HepG2 (cell line): ENCODE measurements at regions not wholly inside any gene's neighbourhood (a gene's known extent, or its start where the extent isn't known, plus 50 kb on each side); places are given as distances from the start of the nearest gene placed in this dataset.

Experiments used
- ATAC-seq: fragments of 200-7000 bp; cut with Tn5 transposase; 3 replicates; pipeline ENCODE4 v1.9.1; 2020; ENCODE audit warnings: mild to moderate bottlenecking, moderate library complexity
- BruUV-seq: library from RNA; stranded (reverse); fragments of 400-500 nt; replicated peaks from 2 replicates; lab custom pipeline; 2021; lab: Mats Ljungman, UMichigan
- CTCF ChIA-PET: fragments of 300-600 bp; formaldehyde crosslinking; extraction: SDS; loops from one replicate; lab custom pipeline; 2021; ENCODE audit warnings: low total read pairs, inconsistent platforms, low intra/inter-chr PET ratio; lab: Yijun Ruan, JAX
- POLR2A ChIA-PET: fragments of 350-600 bp; sonication (Branson Sonifier 250); formaldehyde crosslinking; loops from one replicate; lab custom pipeline; 2020; ENCODE audit warnings: antibody characterized with exemption, inconsistent platforms; lab: Yijun Ruan, JAX
- DNase-seq: peaks from one replicate; pipeline ENCODE4 v3.0.0-alpha.2; 2015; ENCODE audit warnings: low spot score
- FAIRE-seq: peaks from 3 replicates; lab custom pipeline; 2011; peaks lifted over from hg19 to GRCh38; lab: Jason Lieb, UNC
- H2AFZ ChIP-seq: one replicate; pipeline ENCODE4 v1.6.1; 2011; ENCODE audit warnings: low read length, inconsistent platforms
- H3K27ac ChIP-seq: fragments of 300-600 bp; 3 replicates; pipeline ENCODE4 v1.8.0; 2011; ENCODE audit warnings: mixed run types, mild to moderate bottlenecking, mixed read lengths, low read length, inconsistent platforms; ENCODE audit not compliant: insufficient read depth; ENCODE audit errors: extremely low read length
- H3K27me3 ChIP-seq, 2 experiments: fragments of 200-600 bp in 1 of 2; 2 replicates in 1 of 2; 3 replicates in 1 of 2; pipeline versions ENCODE4 v1.6.0 to v1.8.0; 2011; ENCODE audit warnings: low read length in 2 of 2, mild to moderate bottlenecking in 2 of 2, moderate library complexity in 2 of 2, inconsistent platforms in 1 of 2; ENCODE audit not compliant: insufficient read depth in 2 of 2, control insufficient read depth in 1 of 2
- H3K36me3 ChIP-seq, 2 experiments: fragments of 200-600 bp in 1 of 2; replicated peaks in 1 of 2; 2 replicates in 1 of 2; 3 replicates in 1 of 2; pipeline versions ENCODE4 v1.5.1 to v1.8.0; 2011; ENCODE audit warnings: low read length in 2 of 2, inconsistent platforms in 1 of 2; ENCODE audit not compliant: insufficient read depth in 2 of 2, control insufficient read depth in 1 of 2
- H3K4me1 ChIP-seq: 2 replicates; pipeline ENCODE4 v1.5.1; 2012; ENCODE audit warnings: low read length, inconsistent platforms; ENCODE audit not compliant: insufficient read depth
- H3K4me2 ChIP-seq: 2 replicates; pipeline ENCODE4 v1.6.0; 2011; ENCODE audit warnings: low read depth, low read length, inconsistent platforms
- H3K4me3 ChIP-seq, 3 experiments: fragments of 200-600 bp in 1 of 3; sonication (generic), shearing (Covaris generic) in 1 of 3; replicated peaks in 1 of 3; 2 replicates each; pipeline ENCODE4 v1.5.1; 2011 to 2016; ENCODE audit warnings: low read length in 3 of 3, inconsistent platforms in 2 of 3, low read depth in 2 of 3, mild to moderate bottlenecking in 2 of 3, control low read depth in 1 of 3, mixed read lengths in 1 of 3; ENCODE audit not compliant: insufficient read depth in 1 of 3
- H3K79me2 ChIP-seq: one replicate; pipeline ENCODE4 v1.6.1; 2011; ENCODE audit warnings: low read length, inconsistent platforms; ENCODE audit not compliant: insufficient read depth
- H3K9ac ChIP-seq: 2 replicates; pipeline ENCODE4 v1.6.0; 2011; ENCODE audit warnings: mild to moderate bottlenecking, low read depth, low read length, inconsistent platforms; ENCODE audit not compliant: insufficient read depth
- H3K9me3 ChIP-seq: 2 replicates; pipeline ENCODE4 v1.5.1; 2012; ENCODE audit warnings: mild to moderate bottlenecking, low read length
- H4K20me1 ChIP-seq: 2 replicates; pipeline ENCODE4 v1.6.0; 2011; ENCODE audit warnings: inconsistent platforms, mild to moderate bottlenecking, low read length, moderate library complexity; ENCODE audit not compliant: insufficient read depth
- CC2D1A ChIP-seq: sonication (generic); formaldehyde crosslinking; IDR thresholded peaks from 2 replicates; pipeline ENCODE4 v1.8.1; 2023; ENCODE audit warnings: mild to moderate bottlenecking, missing genetic modification reagents
- HDAC2 ChIP-seq: sonication (generic); formaldehyde crosslinking; IDR thresholded peaks from 2 replicates; pipeline ENCODE4 v1.4.0; 2020; ENCODE audit warnings: missing genetic modification reagents
- HNF4G ChIP-seq, 2 experiments: sonication (generic) in 1 of 2; formaldehyde crosslinking in 1 of 2; IDR thresholded peaks; 2 replicates each; pipeline versions ENCODE4 v1.4.0 to v1.6.1; 2011 to 2020; ENCODE audit warnings: borderline replicate concordance in 2 of 2, low read depth in 2 of 2, mild to moderate bottlenecking in 2 of 2, low read length in 1 of 2, missing genetic modification reagents in 1 of 2, moderate library complexity in 1 of 2
- IKZF5 ChIP-seq: IDR thresholded peaks from 2 replicates; pipeline ENCODE4 v1.6.1; 2018; ENCODE audit warnings: missing genetic modification reagents, mild to moderate bottlenecking, missing compliant biosample characterization
- TGIF2 ChIP-seq: IDR thresholded peaks from 2 replicates; pipeline ENCODE4 v1.6.1; 2016; ENCODE audit warnings: control low read depth, missing compliant biosample characterization
- ZKSCAN1 ChIP-seq: fragments of 150-350 bp; IDR thresholded peaks from 2 replicates; pipeline ENCODE4 v1.6.1; 2014; ENCODE audit warnings: low read length
- ZNF343 ChIP-seq: sonication (generic); formaldehyde crosslinking; IDR thresholded peaks from 2 replicates; pipeline ENCODE4 v1.4.0; 2020; ENCODE audit warnings: mild to moderate bottlenecking, missing genetic modification reagents
- ZNF552 ChIP-seq: sonication (generic); formaldehyde crosslinking; IDR thresholded peaks from 2 replicates; pipeline ENCODE4 v1.9.0; 2022; ENCODE audit warnings: missing genetic modification reagents, mild to moderate bottlenecking, borderline replicate concordance
- ZNF646 ChIP-seq: sonication (generic); formaldehyde crosslinking; IDR thresholded peaks from 2 replicates; pipeline ENCODE4 v1.9.0; 2021; ENCODE audit warnings: mild to moderate bottlenecking, missing genetic modification reagents
- WGBS: methylation state at CpG from one replicate; pipeline ENCODE4 v1.1.6; 2017; ENCODE audit warnings: low lambda C conversion rate; 5-methylcytosine and 5-hydroxymethylcytosine counted together
- in situ Hi-C: cut with HindIII; loops from 2 replicates; pipeline ENCODE4 v1.10.0; 2017; ENCODE audit warnings: low pct_unique_long_range_greater_than_20kb; ENCODE audit not compliant: extremely low pct_ligation_motif_present
- intact Hi-C: fragments of 100-400 bp; cut with micrococcal nuclease; formaldehyde crosslinking; loops from one replicate; pipeline ENCODE4 v1.10.0; 2022; ENCODE audit not compliant: unreplicated experiment
- TF ChIP-seq, protein P1 (sequence below): sonication (generic); formaldehyde crosslinking; IDR thresholded peaks from 2 replicates; pipeline ENCODE4 v1.4.0; 2020; ENCODE audit warnings: mild to moderate bottlenecking, missing genetic modification reagents

DNA sequence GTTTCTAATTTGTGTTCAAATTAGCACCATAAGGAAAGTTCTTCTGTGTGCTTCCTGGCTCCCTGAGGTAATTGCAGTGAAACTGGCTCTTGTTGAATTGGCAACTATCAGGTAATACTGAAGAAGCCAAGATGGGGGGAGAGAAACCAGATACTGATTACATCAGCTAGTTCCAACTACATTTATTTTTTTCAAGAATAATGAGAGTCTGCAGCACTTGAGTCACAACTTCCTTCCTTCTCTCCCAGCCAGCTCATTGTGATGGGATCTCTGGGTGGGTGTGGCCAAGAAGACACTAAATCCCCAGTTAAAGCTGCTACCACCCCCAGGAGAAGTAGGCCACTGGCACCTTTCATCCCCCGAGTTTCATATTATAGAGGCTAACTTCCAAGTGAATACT, 100.7 kb upstream of the RXFP2 start (continued):
- TF ChIP-seq IKZF5 (CRISPR knock-in tag): no peak

GRCh38 chr13:31639443-31640163, 99.7 kb upstream of the RXFP2 start:
- no peaks in the 10 kb centered on the region for H3K27me3 ChIP-seq
- no peak overlapping the region for H3K4me2 ChIP-seq
- CTCF ChIA-PET: no interaction called here
- 21% methylated on average over 5 of the region's 5 CpGs for WGBS
- H4K20me1 ChIP-seq: no peaks in the 10 kb centered on the region
- intact Hi-C loops: no loop called here
- H3K27ac ChIP-seq: no peak overlapping the region
- POLR2A ChIA-PET: no interaction called here
- in situ Hi-C loops: no loop called here
- no peak for DNase-seq
- H2AFZ ChIP-seq: no peak overlapping the region
- no peak overlapping the region for H3K9ac ChIP-seq
- H3K4me3 ChIP-seq: no peak overlapping the region
- no peaks in the 10 kb centered on the region for H3K36me3 ChIP-seq
- no peak for ATAC-seq
- no peak for FAIRE-seq
- H3K79me2 ChIP-seq: no peaks in the 10 kb centered on the region
- no TSS peak for BruUV-seq
- no peaks in the 10 kb centered on the region for H3K9me3 ChIP-seq
- no peaks in the 10 kb centered on the region for H3K4me1 ChIP-seq
- TF ChIP-seq ZNF343 (no peak), ZNF552 (no peak), HDAC2 (CRISPR knock-in tag) (no peak), TGIF2 (CRISPR knock-in tag) (no peak), ZKSCAN1 (no peak), ZNF646 (CRISPR knock-in tag) (no peak), CC2D1A (CRISPR knock-in tag) (no peak), HNF4G (IDR thresholded peaks at IDR 0.05; ENCODE audit: borderline replicate concordance, low read depth, low read length) (no peak), HNF4G (CRISPR knock-in tag; IDR thresholded peaks at IDR 0.05; ENCODE audit: borderline replicate concordance, low read depth) (no peak)
- TF ChIP-seq, protein P1, sequence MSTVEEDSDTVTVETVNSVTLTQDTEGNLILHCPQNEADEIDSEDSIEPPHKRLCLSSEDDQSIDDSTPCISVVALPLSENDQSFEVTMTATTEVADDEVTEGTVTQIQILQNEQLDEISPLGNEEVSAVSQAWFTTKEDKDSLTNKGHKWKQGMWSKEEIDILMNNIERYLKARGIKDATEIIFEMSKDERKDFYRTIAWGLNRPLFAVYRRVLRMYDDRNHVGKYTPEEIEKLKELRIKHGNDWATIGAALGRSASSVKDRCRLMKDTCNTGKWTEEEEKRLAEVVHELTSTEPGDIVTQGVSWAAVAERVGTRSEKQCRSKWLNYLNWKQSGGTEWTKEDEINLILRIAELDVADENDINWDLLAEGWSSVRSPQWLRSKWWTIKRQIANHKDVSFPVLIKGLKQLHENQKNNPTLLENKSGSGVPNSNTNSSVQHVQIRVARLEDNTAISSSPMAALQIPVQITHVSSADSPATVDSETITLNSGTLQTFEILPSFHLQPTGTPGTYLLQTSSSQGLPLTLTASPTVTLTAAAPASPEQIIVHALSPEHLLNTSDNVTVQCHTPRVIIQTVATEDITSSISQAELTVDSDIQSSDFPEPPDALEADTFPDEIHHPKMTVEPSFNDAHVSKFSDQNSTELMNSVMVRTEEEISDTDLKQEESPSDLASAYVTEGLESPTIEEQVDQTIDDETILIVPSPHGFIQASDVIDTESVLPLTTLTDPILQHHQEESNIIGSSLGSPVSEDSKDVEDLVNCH (CRISPR knock-in tag): no peak
